ENCODE measurements at regions not wholly inside any gene's neighbourhood (a gene's known extent, or its start where the extent isn't known, plus 50 kb on each side); places are given as distances from the start of the nearest gene placed in this dataset.

- Histone ChIP-seq H3K27me3 (ENCODE audit: insufficient read depth, low read length) (no peaks in the 10 kb centered on the region), H3K4me3 (ENCODE audit: insufficient read depth, low read length) (no peak overlapping the region), H3K9me3 (ENCODE audit: low read depth, low read length) (no peaks in the 10 kb centered on the region), H4K20me1 (ENCODE audit: insufficient read depth, low read length) (no peaks in the 10 kb centered on the region), H3K36me3 (ENCODE audit: insufficient read depth, low read length) (no peaks in the 10 kb centered on the region), H3K4me1 (ENCODE audit: insufficient read depth, low read length) (peaks cover 24% of the 10 kb centered on the region), H3K4me2 (ENCODE audit: insufficient read depth, low read length) (no peak overlapping the region), H3K79me2 (ENCODE audit: insufficient read depth, low read length) (no peaks in the 10 kb centered on the region), H3K27ac (ENCODE audit: low read depth, low read length) (no peak overlapping the region), H2AFZ (ENCODE audit: low read length) (no peak overlapping the region)
- no peak for DNase-seq (ENCODE audit: insufficient read length, low spot score, missing footprints)
- TF ChIP-seq CTCF (IDR thresholded peaks at IDR 0.05; ENCODE audit: extremely low read depth, low read depth, low read length) = no peak
Observed at GRCh38 chr3:102094506-102094905, 245.2 kb downstream of the NFKBIZ start.

GRCh38 chr3:102095383-102095782 lies 246.1 kb downstream of the NFKBIZ start:
- no peak for DNase-seq (ENCODE audit: insufficient read length, low spot score, missing footprints)
- Histone ChIP-seq H4K20me1 (ENCODE audit: insufficient read depth, low read length) (no peaks in the 10 kb centered on the region), H3K4me2 (ENCODE audit: insufficient read depth, low read length) (no peak overlapping the region), H3K4me3 (ENCODE audit: insufficient read depth, low read length) (no peak overlapping the region), H3K79me2 (ENCODE audit: insufficient read depth, low read length) (no peaks in the 10 kb centered on the region), H3K4me1 (ENCODE audit: insufficient read depth, low read length) (peaks cover 17% of the 10 kb centered on the region), H3K9me3 (ENCODE audit: low read depth, low read length) (no peaks in the 10 kb centered on the region), H3K27me3 (ENCODE audit: insufficient read depth, low read length) (no peaks in the 10 kb centered on the region), H2AFZ (ENCODE audit: low read length) (no peak overlapping the region), H3K27ac (ENCODE audit: low read depth, low read length) (no peak overlapping the region), H3K36me3 (ENCODE audit: insufficient read depth, low read length) (no peaks in the 10 kb centered on the region)
- TF ChIP-seq CTCF (IDR thresholded peaks at IDR 0.05; ENCODE audit: extremely low read depth, low read depth, low read length) = no peak

GRCh38 chr3:102096066-102096465 lies 246.8 kb downstream of the NFKBIZ start:
- no peak overlapping the region for H3K4me3 ChIP-seq (ENCODE audit: insufficient read depth, low read length)

More at GRCh38 chr3:102096066-102096465, 246.8 kb downstream of the NFKBIZ start:
- TF ChIP-seq CTCF (IDR thresholded peaks at IDR 0.05; ENCODE audit: extremely low read depth, low read depth, low read length) = no peak
- no peak overlapping the region for H3K27ac ChIP-seq (ENCODE audit: low read depth, low read length)
- H3K36me3 ChIP-seq (ENCODE audit: insufficient read depth, low read length) = no peaks in the 10 kb centered on the region
- no peaks in the 10 kb centered on the region for H3K79me2 ChIP-seq (ENCODE audit: insufficient read depth, low read length)
- no peak for DNase-seq (ENCODE audit: insufficient read length, low spot score, missing footprints)
- H3K27me3 ChIP-seq (ENCODE audit: insufficient read depth, low read length) = no peaks in the 10 kb centered on the region
- H3K4me1 ChIP-seq (ENCODE audit: insufficient read depth, low read length) = peaks cover 11% of the 10 kb centered on the region
- no peaks in the 10 kb centered on the region for H4K20me1 ChIP-seq (ENCODE audit: insufficient read depth, low read length)
- no peak overlapping the region for H3K4me2 ChIP-seq (ENCODE audit: insufficient read depth, low read length)
- no peak overlapping the region for H2AFZ ChIP-seq (ENCODE audit: low read length)
- no peaks in the 10 kb centered on the region for H3K9me3 ChIP-seq (ENCODE audit: low read depth, low read length)
